ENCODE measurements at regions not wholly inside any gene's neighbourhood (a gene's known extent, or its start where the extent isn't known, plus 50 kb on each side); places are given as distances from the start of the nearest gene placed in this dataset.

DNA sequence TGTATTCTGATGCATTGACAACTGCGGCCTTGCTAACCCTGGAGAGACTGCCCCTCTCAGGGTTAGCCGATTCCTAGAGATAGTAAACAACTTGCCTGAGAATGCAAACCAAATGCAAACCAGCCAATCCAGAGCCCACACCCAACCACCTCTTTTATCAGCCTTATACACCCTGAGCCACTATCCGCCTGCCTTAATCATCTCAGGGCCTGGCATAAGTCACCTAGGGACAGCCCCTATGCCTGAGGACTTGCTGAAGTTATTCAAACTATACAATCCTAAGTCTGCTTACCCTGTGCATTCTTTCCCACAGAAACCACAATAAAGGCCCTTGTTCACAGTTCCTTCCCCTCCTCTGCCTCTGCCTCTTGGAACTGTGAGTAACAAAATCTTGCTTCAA lies 177.2 kb downstream of the KCNA5 start:
- TF ChIP-seq CTCF (IDR thresholded peaks at IDR 0.05 in 4 of 5, conservative IDR thresholded peaks at IDR 0.05 in 1 of 5) (no peak), POLR2A (IDR thresholded peaks at IDR 0.05) (no peak)

Measured in gastrocnemius medialis (tissue), 4 donors.